ENCODE measurements at regions not wholly inside any gene's neighbourhood (a gene's known extent, or its start where the extent isn't known, plus 50 kb on each side); places are given as distances from the start of the nearest gene placed in this dataset.

- TF ChIP-seq CTCF (IDR thresholded peaks at IDR 0.05; ENCODE audit: low read length) = no peak
- TF ChIP-seq EZH2 (optimal IDR thresholded peaks at IDR 0.05; ENCODE audit: low read depth, low read length) = no peak
Observed at GRCh38 chr9:78114581-78114980, 83.0 kb upstream of the GNAQ start.
